ENCODE measurements at regions not wholly inside any gene's neighbourhood (a gene's known extent, or its start where the extent isn't known, plus 50 kb on each side); places are given as distances from the start of the nearest gene placed in this dataset.

- Histone ChIP-seq H3K9me3 (no peaks in the 10 kb centered on the region), H3K4me2 (no peak overlapping the region), H3K4me1 (no peaks in the 10 kb centered on the region), H3K4me3 (no peak overlapping the region), H3K27ac (no peak overlapping the region)
- ChIA-PET CTCF (no interaction called here), POLR2A (no interaction called here)
- ATAC-seq, result no peak
- no peak for DNase-seq (ENCODE audit: low read depth in 1 of 2, low spot score in 1 of 2)
- FAIRE-seq, result no peak
- 0% methylated on average over 1 of the region's 1 CpG for WGBS (ENCODE audit: missing lambda C conversion rate)
- no peak for TF ChIP-seq FOSL2 (IDR thresholded peaks at IDR 0.05)
- no peak for TF ChIP-seq FOSL2 (CRISPR knock-in tag; IDR thresholded peaks at IDR 0.05)
- TF ChIP-seq USF2 (IDR thresholded peaks at IDR 0.05), result no peak
- TF ChIP-seq BHLHE40 (IDR thresholded peaks at IDR 0.05; ENCODE audit: low read depth, low read length), result no peak
- no peak for TF ChIP-seq TFCP2L1 (CRISPR knock-in tag; IDR thresholded peaks at IDR 0.05)
- no peak for TF ChIP-seq POLR2A (IDR thresholded peaks at IDR 0.05; ENCODE audit: low read length)
- TF ChIP-seq POLR2AphosphoS2 (conservative IDR thresholded peaks at IDR 0.05; ENCODE audit: low read length), result no peak
- no peak for TF ChIP-seq CEBPB (IDR thresholded peaks at IDR 0.05)
- TF ChIP-seq NFE2L2 (conservative IDR thresholded peaks at IDR 0.05; ENCODE audit: low read length), result no peak
- TF ChIP-seq SMC3 (IDR thresholded peaks at IDR 0.05), result no peak
- TF ChIP-seq CHD4 (IDR thresholded peaks at IDR 0.05; ENCODE audit: borderline replicate concordance), result no peak
- TF ChIP-seq KDM1A (IDR thresholded peaks at IDR 0.05; ENCODE audit: low read depth), result no peak
- TF ChIP-seq SREBF2 (IDR thresholded peaks at IDR 0.05), result no peak
- TF ChIP-seq MAZ (IDR thresholded peaks at IDR 0.05; ENCODE audit: borderline replicate concordance, low read depth, low read length), result no peak
- no peak for TF ChIP-seq CBX8 (IDR thresholded peaks at IDR 0.05)
- TF ChIP-seq RAD21 (conservative IDR thresholded peaks at IDR 0.05 in 1 of 2, IDR thresholded peaks at IDR 0.05 in 1 of 2), result no peak
- no peak for TF ChIP-seq EP300 (IDR thresholded peaks at IDR 0.05)
- TF ChIP-seq HOXB5 (CRISPR knock-in tag; IDR thresholded peaks at IDR 0.05), result no peak
- TF ChIP-seq ESRRA (IDR thresholded peaks at IDR 0.05; ENCODE audit: borderline replicate concordance, low read length), result no peak
Measured at GRCh38 chrX:5417381-5417780, 811.3 kb downstream of the NLGN4X start.

DNA sequence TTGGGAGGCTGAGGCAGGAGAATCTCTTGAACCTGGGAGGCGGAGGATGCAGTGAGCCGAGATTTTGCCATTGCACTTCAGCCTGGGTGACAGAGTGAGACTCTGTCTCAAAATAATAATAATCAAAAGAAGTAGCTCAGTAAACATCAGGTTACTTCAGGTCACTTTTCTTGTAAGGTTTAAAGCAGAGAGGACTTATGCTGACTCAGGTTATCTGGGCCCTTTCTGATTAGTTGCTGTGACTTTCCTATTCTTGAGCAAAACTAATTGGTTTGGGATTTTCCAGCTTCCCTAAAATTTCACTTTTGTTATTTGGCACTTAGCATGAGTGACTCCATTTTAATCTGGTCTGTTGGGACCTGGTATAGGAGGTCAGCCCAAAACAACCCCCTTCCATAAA lies 812.9 kb downstream of the NLGN4X start:
- FAIRE-seq (no peak), DNase-seq (ENCODE audit: low read depth in 1 of 2, low spot score in 1 of 2) (no peak), ATAC-seq (no peak)
- ChIA-PET CTCF (no interaction called here), POLR2A (no interaction called here)
- TF ChIP-seq CEBPB (IDR thresholded peaks at IDR 0.05) (no peak), MAFK (IDR thresholded peaks at IDR 0.05; ENCODE audit: partially characterized antibody) (peak; percentile 38)
- H3K9me3 ChIP-seq, result no peaks in the 10 kb centered on the region
- 40% methylated on average over 1 of the region's 2 CpGs for WGBS (ENCODE audit: missing lambda C conversion rate)
- no peak overlapping the region for H3K4me2 ChIP-seq
- no peak overlapping the region for H3K27ac ChIP-seq
- no peak overlapping the region for H3K4me3 ChIP-seq
- no peaks in the 10 kb centered on the region for H3K4me1 ChIP-seq

DNA sequence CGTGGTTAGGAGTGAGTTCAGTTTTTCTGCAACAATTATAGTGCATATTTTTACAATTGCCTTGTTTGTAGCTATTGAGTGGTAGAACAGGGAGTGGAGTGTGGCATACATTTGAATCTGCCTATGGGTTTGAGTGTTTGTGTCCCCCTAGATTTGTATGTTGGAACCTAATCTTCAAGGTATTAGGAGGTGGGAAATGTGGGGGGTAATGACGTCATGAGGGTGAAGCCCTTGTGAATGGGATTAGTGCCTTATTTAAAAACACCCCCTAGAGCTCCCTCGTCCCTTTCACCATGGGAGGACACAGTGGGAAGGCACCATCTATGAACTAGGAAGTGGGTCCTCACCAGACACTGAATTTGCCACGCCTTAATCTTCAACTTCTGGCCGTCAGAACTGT lies 819.6 kb downstream of the NLGN4X start:
- TF ChIP-seq SREBF2 (IDR thresholded peaks at IDR 0.05) (no peak), NFE2L2 (conservative IDR thresholded peaks at IDR 0.05; ENCODE audit: low read length) (no peak), HOXA7 (CRISPR knock-in tag; IDR thresholded peaks at IDR 0.05) (no peak), MAZ (IDR thresholded peaks at IDR 0.05; ENCODE audit: borderline replicate concordance, low read depth, low read length) (no peak), KDM1A (IDR thresholded peaks at IDR 0.05; ENCODE audit: low read depth) (no peak)
- Histone ChIP-seq H3K4me1 (no peaks in the 10 kb centered on the region), H3K27ac (no peak overlapping the region), H3K4me3 (no peak overlapping the region), H3K9me3 (no peaks in the 10 kb centered on the region), H3K4me2 (no peak overlapping the region)
- CTCF ChIA-PET, result no interaction called here
- 0% methylated on average over 5 of the region's 5 CpGs for WGBS (ENCODE audit: missing lambda C conversion rate)
- no peak for ATAC-seq
- DNase-seq (ENCODE audit: low read depth in 1 of 2, low spot score in 1 of 2), result no peak
- POLR2A ChIA-PET, result no interaction called here
- FAIRE-seq, result no peak

DNA sequence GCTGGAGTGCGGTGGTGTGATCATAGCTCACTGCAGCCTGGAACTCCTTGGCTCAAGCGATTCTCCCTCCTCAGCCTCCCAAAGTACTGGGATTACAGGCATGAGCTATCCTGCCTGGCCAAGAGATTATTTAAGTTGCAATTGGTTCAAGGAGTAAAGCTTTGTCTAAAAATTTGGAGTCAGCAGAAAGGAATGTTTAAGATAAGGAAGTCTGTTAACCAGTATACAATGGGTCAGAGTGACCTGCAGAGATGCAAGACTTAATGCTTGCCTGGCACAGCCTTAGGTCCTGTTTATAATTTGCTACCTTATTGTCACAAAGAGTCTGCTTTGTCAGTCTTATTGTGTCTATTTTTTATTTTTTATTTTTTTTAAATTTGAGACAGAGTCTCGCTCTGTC lies 826.2 kb downstream of the NLGN4X start:
- H3K9me3 ChIP-seq, result no peaks in the 10 kb centered on the region
- DNase-seq (ENCODE audit: low read depth in 1 of 2, low spot score in 1 of 2), result no peak
- H3K27ac ChIP-seq, result no peak overlapping the region
- H3K4me3 ChIP-seq, result no peak overlapping the region
- ChIA-PET CTCF (no interaction called here), POLR2A (no interaction called here)
- TF ChIP-seq MAFK (IDR thresholded peaks at IDR 0.05; ENCODE audit: partially characterized antibody) (no peak), POLR2A (IDR thresholded peaks at IDR 0.05; ENCODE audit: low read length) (no peak), TFCP2L1 (CRISPR knock-in tag; IDR thresholded peaks at IDR 0.05) (no peak), ESRRA (IDR thresholded peaks at IDR 0.05; ENCODE audit: borderline replicate concordance, low read length) (no peak), NFE2L2 (conservative IDR thresholded peaks at IDR 0.05; ENCODE audit: low read length) (no peak), FOSB (CRISPR knock-in tag; IDR thresholded peaks at IDR 0.05) (no peak), KDM5A (IDR thresholded peaks at IDR 0.05) (no peak), HDAC2 (IDR thresholded peaks at IDR 0.05) (no peak), GATA3 (IDR thresholded peaks at IDR 0.05; ENCODE audit: borderline replicate concordance) (no peak), CHD2 (IDR thresholded peaks at IDR 0.05; ENCODE audit: low read length, partially characterized antibody) (no peak), CTCF (IDR thresholded peaks at IDR 0.05) (no peak)
- TF ChIP-seq, protein P1, sequence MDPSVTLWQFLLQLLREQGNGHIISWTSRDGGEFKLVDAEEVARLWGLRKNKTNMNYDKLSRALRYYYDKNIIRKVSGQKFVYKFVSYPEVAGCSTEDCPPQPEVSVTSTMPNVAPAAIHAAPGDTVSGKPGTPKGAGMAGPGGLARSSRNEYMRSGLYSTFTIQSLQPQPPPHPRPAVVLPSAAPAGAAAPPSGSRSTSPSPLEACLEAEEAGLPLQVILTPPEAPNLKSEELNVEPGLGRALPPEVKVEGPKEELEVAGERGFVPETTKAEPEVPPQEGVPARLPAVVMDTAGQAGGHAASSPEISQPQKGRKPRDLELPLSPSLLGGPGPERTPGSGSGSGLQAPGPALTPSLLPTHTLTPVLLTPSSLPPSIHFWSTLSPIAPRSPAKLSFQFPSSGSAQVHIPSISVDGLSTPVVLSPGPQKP (IDR thresholded peaks at IDR 0.05; ENCODE audit: low read depth, low read length), result no peak
- TF ChIP-seq, protein P2, sequence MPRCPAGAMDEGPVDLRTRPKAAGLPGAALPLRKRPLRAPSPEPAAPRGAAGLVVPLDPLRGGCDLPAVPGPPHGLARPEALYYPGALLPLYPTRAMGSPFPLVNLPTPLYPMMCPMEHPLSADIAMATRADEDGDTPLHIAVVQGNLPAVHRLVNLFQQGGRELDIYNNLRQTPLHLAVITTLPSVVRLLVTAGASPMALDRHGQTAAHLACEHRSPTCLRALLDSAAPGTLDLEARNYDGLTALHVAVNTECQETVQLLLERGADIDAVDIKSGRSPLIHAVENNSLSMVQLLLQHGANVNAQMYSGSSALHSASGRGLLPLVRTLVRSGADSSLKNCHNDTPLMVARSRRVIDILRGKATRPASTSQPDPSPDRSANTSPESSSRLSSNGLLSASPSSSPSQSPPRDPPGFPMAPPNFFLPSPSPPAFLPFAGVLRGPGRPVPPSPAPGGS (IDR thresholded peaks at IDR 0.05), result no peak
- no peak for FAIRE-seq
- 17% methylated on average over 2 of the region's 3 CpGs for WGBS (ENCODE audit: missing lambda C conversion rate)
- H3K4me1 ChIP-seq, result no peaks in the 10 kb centered on the region
- ATAC-seq, result no peak
- no peak overlapping the region for H3K4me2 ChIP-seq

Measured in A549 (cell line).